ENCODE measurements at regions not wholly inside any gene's neighbourhood (a gene's known extent, or its start where the extent isn't known, plus 50 kb on each side); places are given as distances from the start of the nearest gene placed in this dataset.

GRCh38 chr14:85438481-85438942 is 91.4 kb upstream of the FLRT2 start:
- no peak for DNase-seq (ENCODE audit: low read depth)
- no peak for TF ChIP-seq CTCF (conservative IDR thresholded peaks at IDR 0.05; ENCODE audit: low read length)
- H3K4me3 ChIP-seq (ENCODE audit: low read length): no peak overlapping the region

GRCh38 chr14:85439696-85440328 is 90.1 kb upstream of the FLRT2 start:
- DNase-seq (ENCODE audit: low read depth): peak; percentile 94
- no peak for TF ChIP-seq CTCF (conservative IDR thresholded peaks at IDR 0.05; ENCODE audit: low read length)
- no peak overlapping the region for H3K4me3 ChIP-seq (ENCODE audit: low read length)

GRCh38 chr14:85441909-85442643 is 87.9 kb upstream of the FLRT2 start:
- no peak for DNase-seq (ENCODE audit: low read depth)
- no peak overlapping the region for H3K4me3 ChIP-seq (ENCODE audit: low read length)
- no peak for TF ChIP-seq CTCF (conservative IDR thresholded peaks at IDR 0.05; ENCODE audit: low read length)

GRCh38 chr14:85442996-85443395 is 86.9 kb upstream of the FLRT2 start:
- DNase-seq (ENCODE audit: low read depth): no peak
- TF ChIP-seq CTCF (conservative IDR thresholded peaks at IDR 0.05; ENCODE audit: low read length): no peak

GRCh38 chr14:85444635-85445034 is 85.3 kb upstream of the FLRT2 start:
- peak; percentile 36 for DNase-seq (ENCODE audit: low read depth)

More at GRCh38 chr14:85442996-85443395, 86.9 kb upstream of the FLRT2 start:
- H3K4me3 ChIP-seq (ENCODE audit: low read length): no peak overlapping the region

GRCh38 chr14:85445151-85445795 is 84.7 kb upstream of the FLRT2 start:
- no peak overlapping the region for H3K4me3 ChIP-seq (ENCODE audit: low read length)
- DNase-seq (ENCODE audit: low read depth): no peak
- no peak for TF ChIP-seq CTCF (conservative IDR thresholded peaks at IDR 0.05; ENCODE audit: low read length)

More at GRCh38 chr14:85444635-85445034, 85.3 kb upstream of the FLRT2 start:
- no peak for TF ChIP-seq CTCF (conservative IDR thresholded peaks at IDR 0.05; ENCODE audit: low read length)
- H3K4me3 ChIP-seq (ENCODE audit: low read length): no peak overlapping the region
